ENCODE measurements at regions not wholly inside any gene's neighbourhood (a gene's known extent, or its start where the extent isn't known, plus 50 kb on each side); places are given as distances from the start of the nearest gene placed in this dataset.

GRCh38 chrX:30141966-30142365 is 73.4 kb upstream of the MAGEB2 start:
- ChIA-PET CTCF (ENCODE audit: low intra/inter-chr PET ratio, low total read pairs) (interaction anchor here (1.9 kb wide), 1 partner anchor 362 kb away, joined by 8 read pairs; no protein-coding TSS in a partner anchor), POLR2A (no interaction called here)
- H3K27me3 ChIP-seq (ENCODE audit: control insufficient read depth in 1 of 2, insufficient read depth in 2 of 2, low read length in 2 of 2), result no peaks in the 10 kb centered on the region
- no peak overlapping the region for H3K4me3 ChIP-seq (replicated peaks in 1 of 3; ENCODE audit: insufficient read depth in 1 of 3, low read depth in 2 of 3, low read length in 3 of 3)
- FAIRE-seq (peak; percentile 85), ATAC-seq (peak; percentile 71), DNase-seq (ENCODE audit: low spot score) (peak; percentile 27)
- no peak overlapping the region for H3K9ac ChIP-seq (ENCODE audit: insufficient read depth, low read depth, low read length)
- intact Hi-C loops (cut with micrococcal nuclease; ENCODE audit: unreplicated experiment), result no loop called here
- H3K9me3 ChIP-seq (ENCODE audit: low read length), result no peaks in the 10 kb centered on the region
- in situ Hi-C loops (cut with HindIII; ENCODE audit: extremely low pct_ligation_motif_present, low pct_unique_long_range_greater_than_20kb), result loop anchor here (10.0 kb wide), 1 partner anchor 363 kb away; no protein-coding TSS in a partner anchor
- no peaks in the 10 kb centered on the region for H3K36me3 ChIP-seq (replicated peaks in 1 of 2; ENCODE audit: control insufficient read depth in 1 of 2, insufficient read depth in 2 of 2, low read length in 2 of 2)
- no peak overlapping the region for H3K4me2 ChIP-seq (ENCODE audit: low read depth, low read length)
- BruUV-seq (replicated peaks), result no TSS peak
- H4K20me1 ChIP-seq (ENCODE audit: insufficient read depth, low read length), result no peaks in the 10 kb centered on the region
- no peak overlapping the region for H2AFZ ChIP-seq (ENCODE audit: low read length)
- WGBS (ENCODE audit: low lambda C conversion rate), result 60% methylated on average over 4 of the region's 4 CpGs
- no peaks in the 10 kb centered on the region for H3K4me1 ChIP-seq (ENCODE audit: insufficient read depth, low read length)
- H3K27ac ChIP-seq (ENCODE audit: extremely low read length, insufficient read depth, low read length), result no peak overlapping the region
- no peaks in the 10 kb centered on the region for H3K79me2 ChIP-seq (ENCODE audit: insufficient read depth, low read length)
- TF ChIP-seq CTCF (CRISPR knock-in tag; IDR thresholded peaks at IDR 0.05) (peak; percentile 45), SMC3 (IDR thresholded peaks at IDR 0.05; ENCODE audit: low read length) (0 out of 2 replicates have a peak, but pooled peaks have one; percentile 6), STAG1 (CRISPR knock-in tag; IDR thresholded peaks at IDR 0.05) (peak; percentile 45), MXD1 (CRISPR knock-in tag; IDR thresholded peaks at IDR 0.05) (no peak), MAFG (CRISPR knock-in tag; IDR thresholded peaks at IDR 0.05) (no peak), ZNF674 (CRISPR knock-in tag; IDR thresholded peaks at IDR 0.05; ENCODE audit: low read depth) (no peak)

- Histone ChIP-seq H3K27me3 (ENCODE audit: control insufficient read depth in 1 of 2, insufficient read depth in 2 of 2, low read length in 2 of 2) (no peaks in the 10 kb centered on the region), H3K9me3 (ENCODE audit: low read length) (no peaks in the 10 kb centered on the region), H3K4me1 (ENCODE audit: insufficient read depth, low read length) (no peaks in the 10 kb centered on the region), H3K4me2 (ENCODE audit: low read depth, low read length) (no peak overlapping the region), H3K36me3 (replicated peaks in 1 of 2; ENCODE audit: control insufficient read depth in 1 of 2, insufficient read depth in 2 of 2, low read length in 2 of 2) (no peaks in the 10 kb centered on the region), H3K27ac (ENCODE audit: extremely low read length, insufficient read depth, low read length) (no peak overlapping the region), H3K79me2 (ENCODE audit: insufficient read depth, low read length) (no peaks in the 10 kb centered on the region), H3K4me3 (replicated peaks in 1 of 3; ENCODE audit: insufficient read depth in 1 of 3, low read depth in 2 of 3, low read length in 3 of 3) (no peak overlapping the region), H3K9ac (ENCODE audit: insufficient read depth, low read depth, low read length) (no peak overlapping the region), H2AFZ (ENCODE audit: low read length) (no peak overlapping the region), H4K20me1 (ENCODE audit: insufficient read depth, low read length) (no peaks in the 10 kb centered on the region)
- FAIRE-seq (no peak), ATAC-seq (no peak), DNase-seq (ENCODE audit: low spot score) (no peak)
- intact Hi-C loops (cut with micrococcal nuclease; ENCODE audit: unreplicated experiment) (no loop called here), in situ Hi-C loops (cut with HindIII; ENCODE audit: extremely low pct_ligation_motif_present, low pct_unique_long_range_greater_than_20kb) (loop anchor here (10.0 kb wide), 1 partner anchor 361 kb away; no protein-coding TSS in a partner anchor)
- ChIA-PET CTCF (ENCODE audit: low intra/inter-chr PET ratio, low total read pairs) (no interaction called here), POLR2A (no interaction called here)
- BruUV-seq (replicated peaks), result no TSS peak
- TF ChIP-seq AGO2 (optimal IDR thresholded peaks at IDR 0.05; ENCODE audit: low read depth, low read length) (no peak), ISL2 (CRISPR knock-in tag; IDR thresholded peaks at IDR 0.05) (no peak), ZNF768 (CRISPR knock-in tag; IDR thresholded peaks at IDR 0.05) (no peak), NAIF1 (CRISPR knock-in tag; IDR thresholded peaks at IDR 0.05; ENCODE audit: borderline replicate concordance) (no peak), TGIF2 (CRISPR knock-in tag; IDR thresholded peaks at IDR 0.05) (no peak), ZBTB26 (CRISPR knock-in tag; IDR thresholded peaks at IDR 0.05; ENCODE audit: borderline replicate concordance) (no peak), STAG1 (CRISPR knock-in tag; IDR thresholded peaks at IDR 0.05) (no peak)
These were observed 71.1 kb upstream of the MAGEB2 start for GRCh38 chrX:30144221-30144620.

All from HepG2 (cell line).